Activated CD4-positive, alpha-beta T cell treated with anti-CD3 and anti-CD28 coated beads for 24 hours (primary cell): ENCODE measurements at regions not wholly inside any gene's neighbourhood (a gene's known extent, or its start where the extent isn't known, plus 50 kb on each side); places are given as distances from the start of the nearest gene placed in this dataset.

Experiments used
- DNase-seq, 2 donors: peaks; one replicate each; pipeline ENCODE4 v3.0.0-alpha.2; 2020; ENCODE audit warnings: low read depth in 2 of 2

- no peak for DNase-seq
Observed at GRCh38 chr6:120237221-120237620, 887.7 kb upstream of the MAN1A1 start.

GRCh38 chr6:120230008-120230407, 880.4 kb upstream of the MAN1A1 start:
- DNase-seq: no peak

- DNase-seq: no peak
Observed at GRCh38 chr6:120228297-120228696, 878.7 kb upstream of the MAN1A1 start.

- no peak for DNase-seq
Observed at GRCh38 chr6:120219339-120219738, 869.8 kb upstream of the MAN1A1 start.

GRCh38 chr6:120214088-120214499, 864.5 kb upstream of the MAN1A1 start:
- DNase-seq: no peak

GRCh38 chr6:120211955-120212792, 862.6 kb upstream of the MAN1A1 start:
- no peak for DNase-seq

- DNase-seq: no peak
Observed at GRCh38 chr6:120202878-120203277, 853.3 kb upstream of the MAN1A1 start.

GRCh38 chr6:120200853-120201252, 851.3 kb upstream of the MAN1A1 start:
- DNase-seq: no peak

GRCh38 chr6:120198033-120198432, 848.5 kb upstream of the MAN1A1 start:
- no peak for DNase-seq

GRCh38 chr6:120186080-120186479, 836.5 kb upstream of the MAN1A1 start:
- DNase-seq: no peak

- DNase-seq: no peak
Observed at GRCh38 chr6:120173250-120173649, 823.7 kb upstream of the MAN1A1 start.

GRCh38 chr6:120164531-120164930, 815.0 kb upstream of the MAN1A1 start:
- no peak for DNase-seq

- DNase-seq: no peak
Observed at GRCh38 chr6:120157873-120158272, 808.3 kb upstream of the MAN1A1 start.

- DNase-seq: no peak
Observed at GRCh38 chr6:120147071-120147871, 797.7 kb upstream of the MAN1A1 start.

- no peak for DNase-seq
Observed at GRCh38 chr6:120141601-120142000, 792.0 kb upstream of the MAN1A1 start.

GRCh38 chr6:120137492-120137891, 787.9 kb upstream of the MAN1A1 start:
- no peak for DNase-seq

GRCh38 chr6:120129228-120129627, 779.7 kb upstream of the MAN1A1 start:
- DNase-seq: no peak

GRCh38 chr6:120122401-120122800, 772.8 kb upstream of the MAN1A1 start:
- no peak for DNase-seq

- DNase-seq: no peak
Observed at GRCh38 chr6:120116343-120116742, 766.8 kb upstream of the MAN1A1 start.

- no peak for DNase-seq
Observed at GRCh38 chr6:120112980-120113379, 763.4 kb upstream of the MAN1A1 start.

GRCh38 chr6:120111001-120111400, 761.4 kb upstream of the MAN1A1 start:
- DNase-seq: no peak

GRCh38 chr6:120108061-120108795, 758.7 kb upstream of the MAN1A1 start:
- DNase-seq: no peak
